ENCODE measurements at regions not wholly inside any gene's neighbourhood (a gene's known extent, or its start where the extent isn't known, plus 50 kb on each side); places are given as distances from the start of the nearest gene placed in this dataset.
"Not testable (repeated sequence)": the region's sequence is repeated elsewhere in the genome, so short reads cannot be mapped to it uniquely, and the experiment has no call there.

GRCh38 chrX:115912372-115912897 lies 258.1 kb upstream of the AGTR2 start:
- intact Hi-C loops (cut with DNase I; ENCODE audit: low total_unique reads), result no loop called here

DNA sequence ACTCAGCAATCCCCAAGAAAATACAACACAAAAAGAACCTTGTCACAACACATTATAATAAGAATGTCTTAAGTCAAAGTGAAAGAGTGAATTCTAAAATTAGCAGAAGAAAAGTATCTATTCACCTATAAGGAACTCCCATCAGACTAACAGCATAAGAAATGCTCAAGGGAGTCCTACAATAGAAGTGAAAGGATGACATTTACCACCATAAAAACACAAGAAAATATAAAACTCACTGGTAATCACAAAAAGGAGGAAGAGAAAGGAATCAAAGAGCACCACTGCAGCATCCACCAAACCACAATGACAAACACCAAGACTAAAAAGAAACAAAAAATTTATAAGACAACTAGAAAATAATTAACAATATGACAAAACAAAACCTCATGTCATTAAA lies 257.0 kb upstream of the AGTR2 start:
- Histone ChIP-seq H3K9me3 (peaks cover 0 to 16% (median 2%) of the 10 kb centered on the region in 8 donors), H3K27me3 (replicated peaks in 1 of 7) (peaks cover 0 to 8% (median 0%) of the 10 kb centered on the region in 7 donors), H3K4me3 (no peak overlapping the region), H3K4me1 (no peaks in the 10 kb centered on the region), H3K36me3 (no peaks in the 10 kb centered on the region), H3K27ac (no peak overlapping the region)
- intact Hi-C loops (cut with DNase I; ENCODE audit: low total_unique reads), result no loop called here
- TF ChIP-seq POLR2A (IDR thresholded peaks at IDR 0.05) (no peak), CTCF (IDR thresholded peaks at IDR 0.05 in 8 of 11, conservative IDR thresholded peaks at IDR 0.05 in 3 of 11) (no peak), POLR2AphosphoS5 (IDR thresholded peaks at IDR 0.05) (no peak)
- no peak for DNase-seq

More at GRCh38 chrX:115912372-115912897, 258.1 kb upstream of the AGTR2 start:
- H3K27me3 ChIP-seq (replicated peaks in 1 of 7), result peaks cover 0 to 13% (median 0%) of the 10 kb centered on the region in 7 donors
- TF ChIP-seq CTCF (IDR thresholded peaks at IDR 0.05 in 8 of 11, conservative IDR thresholded peaks at IDR 0.05 in 3 of 11) (peak in 3 of 11 experiments; percentile 14 to 30 (median 23)), POLR2AphosphoS5 (IDR thresholded peaks at IDR 0.05) (no peak)
- 57 to 83% (median 64%) methylated on average over 1 to 2 of the region's 2 CpGs for WGBS, 5 donors
- no peaks in the 10 kb centered on the region for H3K4me1 ChIP-seq
- no peak overlapping the region for H3K4me3 ChIP-seq
- peaks cover 0 to 13% (median 2%) of the 10 kb centered on the region in 8 donors for H3K9me3 ChIP-seq
- no peak overlapping the region for H3K27ac ChIP-seq
- no peaks in the 10 kb centered on the region for H3K36me3 ChIP-seq
- DNase-seq, result no peak

GRCh38 chrX:115915625-115916024 lies 254.9 kb upstream of the AGTR2 start:
- H3K4me1 ChIP-seq; H3K4me3 ChIP-seq; H3K36me3 ChIP-seq; H3K27ac ChIP-seq; H3K27me3 ChIP-seq (replicated peaks in 1 of 7); intact Hi-C loops (cut with DNase I; ENCODE audit: low total_unique reads); DNase-seq: not testable (repeated sequence)
- 60 to 97% (median 86%) methylated on average over 3 of the region's 3 CpGs for WGBS, 5 donors
- H3K9me3 ChIP-seq, result peaks cover 0 to 16% (median 2%) of the 10 kb centered on the region in 8 donors

DNA sequence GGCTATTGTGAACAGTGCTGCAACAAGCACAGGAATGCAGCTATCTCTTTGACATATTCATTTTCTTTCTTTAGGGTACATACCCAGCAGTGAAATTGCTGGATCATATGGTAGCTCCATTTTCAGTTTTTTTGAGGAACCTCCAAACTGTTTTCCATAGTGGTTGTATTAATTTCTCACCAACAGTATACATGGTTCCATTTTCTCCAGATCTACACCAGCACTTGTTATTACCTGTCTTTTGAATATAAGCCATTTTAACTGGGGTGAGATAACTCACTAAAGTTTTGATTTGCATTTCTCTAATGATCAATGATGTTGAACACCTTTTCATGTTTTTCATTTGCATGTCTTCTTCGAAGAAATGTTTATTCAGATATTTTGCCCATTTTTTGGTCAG lies 241.1 kb upstream of the AGTR2 start:
- H3K27ac ChIP-seq, result no peak overlapping the region
- H3K27me3 ChIP-seq (replicated peaks in 1 of 7), result peaks cover 0 to 3% (median 0%) of the 10 kb centered on the region in 7 donors
- 74 to 83% (median 79%) methylated on average over 1 of the region's 1 CpG for WGBS, 5 donors
- TF ChIP-seq POLR2A (IDR thresholded peaks at IDR 0.05) (no peak), CTCF (IDR thresholded peaks at IDR 0.05 in 8 of 11, conservative IDR thresholded peaks at IDR 0.05 in 3 of 11) (no peak), POLR2AphosphoS5 (IDR thresholded peaks at IDR 0.05) (no peak)
- no peaks in the 10 kb centered on the region for H3K4me1 ChIP-seq
- no peak overlapping the region for H3K4me3 ChIP-seq
- H3K9me3 ChIP-seq, result peaks cover 7 to 75% (median 50%) of the 10 kb centered on the region in 8 donors
- H3K36me3 ChIP-seq, result no peaks in the 10 kb centered on the region
- DNase-seq, result no peak
- intact Hi-C loops (cut with DNase I; ENCODE audit: low total_unique reads), result no loop called here

DNA sequence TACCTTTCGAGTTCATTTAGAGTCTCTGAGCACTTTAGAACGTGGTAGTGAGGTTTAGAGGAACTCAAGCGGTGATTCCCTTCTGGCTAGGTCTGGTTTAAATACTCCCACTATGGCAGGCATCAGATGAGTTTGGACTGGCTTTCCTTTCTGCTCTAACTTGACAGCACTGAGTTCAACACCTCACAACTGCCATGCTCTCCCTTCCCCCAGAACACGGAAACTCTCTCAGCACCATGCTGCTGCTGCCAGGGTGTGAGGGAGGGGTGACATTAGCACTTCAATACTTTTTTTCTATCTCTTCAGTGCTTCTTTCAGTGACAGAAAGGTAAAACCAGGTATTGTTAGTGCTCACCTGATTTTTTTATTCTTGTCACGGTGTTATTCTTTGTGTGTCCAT lies 234.5 kb upstream of the AGTR2 start:
- Histone ChIP-seq H3K27me3 (replicated peaks in 1 of 7) (peaks cover 0 to 20% (median 0%) of the 10 kb centered on the region in 7 donors), H3K4me3 (no peak overlapping the region), H3K4me1 (peaks cover 0 to 22% (median 4%) of the 10 kb centered on the region in 6 donors), H3K36me3 (no peaks in the 10 kb centered on the region), H3K27ac (no peak overlapping the region), H3K9me3 (peaks cover 0 to 10% (median 0%) of the 10 kb centered on the region in 8 donors)
- TF ChIP-seq POLR2AphosphoS5 (IDR thresholded peaks at IDR 0.05) (no peak), CTCF (IDR thresholded peaks at IDR 0.05 in 8 of 11, conservative IDR thresholded peaks at IDR 0.05 in 3 of 11) (no peak), POLR2A (IDR thresholded peaks at IDR 0.05) (no peak)
- 51 to 89% (median 71%) methylated on average over 5 of the region's 5 CpGs for WGBS, 5 donors
- intact Hi-C loops (cut with DNase I; ENCODE audit: low total_unique reads), result no loop called here
- no peak for DNase-seq
